Ectodermal cell (in vitro differentiated cells): ENCODE measurements at regions not wholly inside any gene's neighbourhood (a gene's known extent, or its start where the extent isn't known, plus 50 kb on each side); places are given as distances from the start of the nearest gene placed in this dataset.
A peak's percentile ranks its signal among the peaks of the same experiment; 100 is the strongest.

Source experiments
- H3K27ac ChIP-seq: 2 replicates; pipeline ENCODE4 v1.7.0; 2013; ENCODE audit warnings: mild to moderate bottlenecking, low read depth, low read length; ENCODE audit not compliant: insufficient read depth, poor library complexity, severe bottlenecking
- H3K27me3 ChIP-seq: 2 replicates; pipeline ENCODE4 v1.7.0; 2013; ENCODE audit warnings: mild to moderate bottlenecking, low read length; ENCODE audit not compliant: insufficient read depth, control insufficient read depth, poor library complexity, severe bottlenecking
- H3K36me3 ChIP-seq: one replicate; pipeline ENCODE4 v1.7.0; 2013; ENCODE audit warnings: low read length; ENCODE audit not compliant: control insufficient read depth, insufficient read depth
- H3K4me1 ChIP-seq: one replicate; pipeline ENCODE4 v1.7.0; 2013; ENCODE audit warnings: low read length; ENCODE audit not compliant: control insufficient read depth, insufficient read depth
- H3K4me3 ChIP-seq: 2 replicates; pipeline ENCODE4 v1.7.0; 2013; ENCODE audit warnings: low read depth, low read length, control low read depth; ENCODE audit not compliant: insufficient read depth
- H3K9me3 ChIP-seq: 2 replicates; pipeline ENCODE4 v1.7.0; 2013; ENCODE audit warnings: mild to moderate bottlenecking, low read length, moderate library complexity; ENCODE audit not compliant: control insufficient read depth
- WGBS, 2 experiments: methylation state at CpG; one replicate each; pipeline ENCODE4 v1.1.7; 2013; ENCODE audit warnings: missing lambda C conversion rate in 2 of 2; 5-methylcytosine and 5-hydroxymethylcytosine counted together

- Histone ChIP-seq H3K9me3 (no peaks in the 10 kb centered on the region), H3K4me3 (no peak overlapping the region), H3K27ac (no peak overlapping the region), H3K36me3 (no peaks in the 10 kb centered on the region), H3K27me3 (no peaks in the 10 kb centered on the region), H3K4me1 (no peaks in the 10 kb centered on the region)
- WGBS, 2 experiments: 89 to 92% methylated on average over 5 of the region's 5 CpGs
Measured at GRCh38 chr4:180710628-180711337, 1532.4 kb upstream of the TENM3 start.

- Histone ChIP-seq H3K4me1 (no peaks in the 10 kb centered on the region), H3K27ac (no peak overlapping the region), H3K4me3 (no peak overlapping the region), H3K27me3 (no peaks in the 10 kb centered on the region), H3K9me3 (no peaks in the 10 kb centered on the region), H3K36me3 (no peaks in the 10 kb centered on the region)
- 94% methylated on average over 4 of the region's 4 CpGs for WGBS, 2 experiments
Measured at GRCh38 chr4:180717451-180718033, 1525.7 kb upstream of the TENM3 start.

DNA sequence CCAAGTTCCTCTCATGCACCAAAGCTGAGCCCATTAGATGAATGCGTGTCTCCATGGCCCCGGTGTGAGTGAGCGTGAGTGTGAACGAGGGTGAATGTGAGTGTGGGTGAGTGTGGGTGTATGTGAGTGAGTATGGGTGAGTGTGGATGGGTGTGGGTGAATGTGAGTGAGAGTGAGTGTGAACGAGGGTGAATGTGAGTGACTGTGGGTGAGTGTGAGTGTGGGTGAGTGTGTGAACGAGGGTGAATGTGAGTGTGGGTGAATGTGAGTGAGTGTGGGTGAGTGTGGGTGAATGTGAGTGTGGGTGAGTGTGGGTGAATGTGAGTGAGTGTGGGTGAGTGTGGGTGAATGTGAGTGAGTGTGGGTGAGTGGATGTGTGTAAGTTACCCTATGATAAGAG, 1521.8 kb upstream of the TENM3 start:
- Histone ChIP-seq H3K4me3 (no peak overlapping the region), H3K36me3 (no peaks in the 10 kb centered on the region), H3K27me3 (no peaks in the 10 kb centered on the region), H3K27ac (no peak overlapping the region), H3K4me1 (no peaks in the 10 kb centered on the region), H3K9me3 (no peaks in the 10 kb centered on the region)
- WGBS, 2 experiments: 78% methylated on average over 6 of the region's 6 CpGs

GRCh38 chr4:180726611-180727010, 1516.6 kb upstream of the TENM3 start:
- no peaks in the 10 kb centered on the region for H3K36me3 ChIP-seq
- H3K27me3 ChIP-seq: no peaks in the 10 kb centered on the region
- H3K4me1 ChIP-seq: no peaks in the 10 kb centered on the region
- H3K27ac ChIP-seq: no peak overlapping the region
- no peaks in the 10 kb centered on the region for H3K9me3 ChIP-seq
- 76 to 90% methylated on average over 3 to 5 of the region's 6 CpGs for WGBS, 2 experiments
- no peak overlapping the region for H3K4me3 ChIP-seq

DNA sequence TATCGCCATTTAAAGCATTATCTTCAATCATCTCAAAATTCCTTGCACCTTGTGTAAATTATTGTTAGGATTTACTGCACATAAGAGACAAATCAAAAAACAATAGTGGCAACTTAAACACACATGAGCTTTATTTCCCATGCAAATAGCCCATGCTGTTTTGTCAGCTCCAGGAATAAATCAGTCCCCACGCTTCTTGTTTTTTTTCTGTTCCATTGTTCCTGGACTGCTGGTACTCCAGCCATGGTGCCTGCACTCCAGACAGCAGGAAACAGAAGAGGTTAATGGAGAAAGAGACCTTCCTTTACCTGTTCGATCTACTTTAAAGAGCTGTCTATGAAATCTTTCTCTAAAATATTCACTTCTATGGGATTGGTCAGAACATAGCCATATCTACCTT, 1515.7 kb upstream of the TENM3 start:
- Histone ChIP-seq H3K27me3 (no peaks in the 10 kb centered on the region), H3K9me3 (no peaks in the 10 kb centered on the region), H3K4me1 (no peaks in the 10 kb centered on the region), H3K36me3 (no peaks in the 10 kb centered on the region), H3K27ac (no peak overlapping the region), H3K4me3 (no peak overlapping the region)
- WGBS, 2 experiments: 77 to 93% methylated on average over 2 to 3 of the region's 3 CpGs

GRCh38 chr4:180734753-180735432, 1508.3 kb upstream of the TENM3 start:
- no peaks in the 10 kb centered on the region for H3K4me1 ChIP-seq
- H3K36me3 ChIP-seq: no peaks in the 10 kb centered on the region
- WGBS, 2 experiments: 87 to 96% methylated on average over 5 of the region's 7 CpGs
- H3K4me3 ChIP-seq: no peak overlapping the region
- no peaks in the 10 kb centered on the region for H3K27me3 ChIP-seq
- H3K9me3 ChIP-seq: no peaks in the 10 kb centered on the region
- H3K27ac ChIP-seq: peak overlapping the region; percentile 36

- Histone ChIP-seq H3K36me3 (no peaks in the 10 kb centered on the region), H3K4me3 (no peak overlapping the region), H3K9me3 (no peaks in the 10 kb centered on the region), H3K27ac (no peak overlapping the region), H3K4me1 (no peaks in the 10 kb centered on the region), H3K27me3 (no peaks in the 10 kb centered on the region)
- 100% methylated on average over 1 of the region's 1 CpG for WGBS, 2 experiments
Measured at GRCh38 chr4:180741703-180742102, 1501.5 kb upstream of the TENM3 start.

DNA sequence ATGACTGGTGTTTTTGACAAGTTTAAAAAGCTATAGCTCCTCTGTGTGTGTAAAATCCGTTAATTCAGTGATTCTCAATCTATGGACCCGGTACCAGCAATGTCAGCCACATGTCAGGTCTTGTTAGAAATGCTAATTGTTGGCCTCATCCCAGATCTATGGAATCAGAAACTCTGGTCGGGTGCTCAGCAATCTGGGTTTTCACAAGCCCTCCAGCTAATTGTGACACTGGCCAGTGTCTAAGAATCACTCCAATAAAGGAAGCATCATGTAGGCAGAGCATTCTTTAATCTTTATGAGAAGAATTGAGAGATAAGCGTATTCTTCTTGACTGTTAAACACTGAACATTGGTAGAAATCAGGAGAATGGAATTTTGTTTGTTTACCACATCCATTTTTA, 1498.2 kb upstream of the TENM3 start:
- H3K27ac ChIP-seq: no peak overlapping the region
- no peaks in the 10 kb centered on the region for H3K27me3 ChIP-seq
- H3K4me3 ChIP-seq: no peak overlapping the region
- no peaks in the 10 kb centered on the region for H3K4me1 ChIP-seq
- H3K36me3 ChIP-seq: no peaks in the 10 kb centered on the region
- no peaks in the 10 kb centered on the region for H3K9me3 ChIP-seq
- 84 to 86% methylated on average over 3 of the region's 4 CpGs for WGBS, 2 experiments

DNA sequence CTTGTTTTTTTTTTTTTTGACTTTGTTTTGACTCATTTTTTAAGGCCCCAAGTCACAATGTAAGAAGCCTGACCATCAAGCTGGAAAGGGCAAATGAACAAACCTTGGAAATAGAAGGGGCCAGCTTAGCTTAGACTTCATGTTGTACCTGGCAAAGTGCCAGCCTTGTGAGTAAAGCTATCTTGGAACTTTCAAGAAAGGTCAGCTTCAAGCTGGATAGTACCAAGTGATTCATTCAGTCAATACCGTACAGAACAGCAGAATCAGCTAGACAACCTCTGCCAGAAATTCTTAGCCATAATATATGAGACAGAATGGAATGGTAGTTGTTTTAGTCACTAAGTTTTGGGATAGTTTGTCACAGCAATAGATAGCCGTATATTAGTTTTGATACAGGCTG, 1492.2 kb upstream of the TENM3 start:
- H3K36me3 ChIP-seq: no peaks in the 10 kb centered on the region
- no peaks in the 10 kb centered on the region for H3K9me3 ChIP-seq
- no peak overlapping the region for H3K27ac ChIP-seq
- no peak overlapping the region for H3K4me3 ChIP-seq
- WGBS, 2 experiments: 95 to 96% methylated on average over 2 of the region's 2 CpGs
- no peaks in the 10 kb centered on the region for H3K27me3 ChIP-seq
- no peaks in the 10 kb centered on the region for H3K4me1 ChIP-seq

DNA sequence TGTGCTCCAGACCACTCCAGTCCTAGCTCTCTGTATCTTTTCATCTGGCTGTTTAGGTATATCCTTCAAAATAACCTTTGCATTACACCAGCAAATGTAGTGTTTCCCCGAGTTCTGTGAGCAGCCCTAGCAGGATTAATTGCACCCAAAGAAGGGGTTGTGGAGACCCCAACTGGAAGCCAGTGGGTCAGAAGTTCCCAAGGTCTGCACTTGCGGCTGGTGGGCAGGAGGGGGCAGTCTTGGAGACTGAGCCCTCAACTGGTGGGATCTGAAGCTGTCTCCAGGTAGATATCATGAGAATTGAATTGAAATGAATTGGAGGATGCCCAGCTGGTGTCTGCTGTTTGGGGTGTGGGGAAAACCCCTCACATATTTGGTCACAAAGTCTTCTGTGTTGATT, 1485.3 kb upstream of the TENM3 start:
- no peaks in the 10 kb centered on the region for H3K27me3 ChIP-seq
- H3K4me1 ChIP-seq: no peaks in the 10 kb centered on the region
- no peaks in the 10 kb centered on the region for H3K9me3 ChIP-seq
- no peak overlapping the region for H3K27ac ChIP-seq
- no peak overlapping the region for H3K4me3 ChIP-seq
- WGBS, 2 experiments: 91 to 94% methylated on average over 2 of the region's 2 CpGs
- H3K36me3 ChIP-seq: no peaks in the 10 kb centered on the region
